Left renal cortex interstitium (tissue), 4 donors: ENCODE measurements at regions not wholly inside any gene's neighbourhood (a gene's known extent, or its start where the extent isn't known, plus 50 kb on each side); places are given as distances from the start of the nearest gene placed in this dataset.

Source experiments
- DNase-seq, 4 donors: peaks; one replicate each; pipeline ENCODE4 v3.0.0-alpha.2; 2013; ENCODE audit warnings: low read depth in 4 of 4, low spot score in 2 of 4, missing footprints in 1 of 4

GRCh38 chr13:37412241-37412921 lies 186.2 kb downstream of the POSTN start:
- no peak for DNase-seq

- no peak for DNase-seq
These were observed 188.3 kb downstream of the POSTN start for GRCh38 chr13:37410316-37410715.

GRCh38 chr13:37409756-37410155 lies 188.8 kb downstream of the POSTN start:
- DNase-seq = no peak

- no peak for DNase-seq
These were observed 191.4 kb downstream of the POSTN start for GRCh38 chr13:37407156-37407555.

- DNase-seq = no peak
These were observed 192.5 kb downstream of the POSTN start for GRCh38 chr13:37406031-37406430.

GRCh38 chr13:37403776-37404527 lies 194.6 kb downstream of the POSTN start:
- no peak for DNase-seq

- DNase-seq = no peak
These were observed 196.8 kb downstream of the POSTN start for GRCh38 chr13:37401721-37402120.

GRCh38 chr13:37397535-37397934 lies 201.0 kb downstream of the POSTN start:
- DNase-seq = no peak

- no peak for DNase-seq
These were observed 203.0 kb downstream of the POSTN start for GRCh38 chr13:37395544-37395943.

- no peak for DNase-seq
These were observed 206.2 kb downstream of the POSTN start for GRCh38 chr13:37392389-37392788.

- DNase-seq = no peak
These were observed 207.8 kb downstream of the POSTN start for GRCh38 chr13:37390735-37391134.

GRCh38 chr13:37385956-37386670 lies 212.5 kb downstream of the POSTN start:
- DNase-seq = no peak

GRCh38 chr13:37385248-37385647 lies 213.3 kb downstream of the POSTN start:
- DNase-seq = no peak

GRCh38 chr13:37383856-37384370 lies 214.7 kb downstream of the POSTN start:
- DNase-seq = no peak

GRCh38 chr13:37383046-37383445 lies 215.5 kb downstream of the POSTN start:
- no peak for DNase-seq

GRCh38 chr13:37382146-37382545 lies 216.4 kb downstream of the POSTN start:
- DNase-seq = no peak

GRCh38 chr13:37381502-37381901 lies 217.1 kb downstream of the POSTN start:
- no peak for DNase-seq

- no peak for DNase-seq
These were observed 218.7 kb downstream of the POSTN start for GRCh38 chr13:37379841-37380240.

- no peak for DNase-seq
These were observed 222.8 kb downstream of the POSTN start for GRCh38 chr13:37375724-37376123.

- no peak for DNase-seq
These were observed 223.5 kb downstream of the POSTN start for GRCh38 chr13:37375071-37375470.

- no peak for DNase-seq
These were observed 229.0 kb downstream of the POSTN start for GRCh38 chr13:37369616-37370015.
